ENCODE measurements at regions not wholly inside any gene's neighbourhood (a gene's known extent, or its start where the extent isn't known, plus 50 kb on each side); places are given as distances from the start of the nearest gene placed in this dataset.

- Mint-ChIP-seq H3K9me3 (ENCODE audit: insufficient read depth) (no peaks in the 10 kb centered on the region), H3K27ac (no peak overlapping the region), H3K4me3 (no peak overlapping the region), H3K27me3 (peaks cover 23% of the 10 kb centered on the region), H3K4me1 (no peaks in the 10 kb centered on the region)
- H3K79me2 ChIP-seq (ENCODE audit: control insufficient read depth, insufficient read depth, low read length): no peaks in the 10 kb centered on the region
- H3K4me2 ChIP-seq (replicated peaks; ENCODE audit: low read depth, low read length, poor library complexity, severe bottlenecking): no peak overlapping the region
- no peak overlapping the region for H3K27ac ChIP-seq (ENCODE audit: low read length in 2 of 2)
- no peaks in the 10 kb centered on the region for H4K20me1 ChIP-seq (ENCODE audit: control insufficient read depth, insufficient read depth, low read length, poor library complexity, severe bottlenecking)
- ChIA-PET CTCF (no interaction called here), POLR2A (no interaction called here)
- H3K9me3 ChIP-seq (ENCODE audit: control extremely low read depth in 1 of 3, control insufficient read depth in 2 of 3, insufficient read depth in 1 of 3, low read length in 2 of 3): no peaks in the 10 kb centered on the region
- H3K9ac ChIP-seq (ENCODE audit: low read length): no peak overlapping the region
- TF ChIP-seq EZH2 (IDR thresholded peaks at IDR 0.05; ENCODE audit: borderline replicate concordance, insufficient read depth, low read depth, low read length, poor library complexity, severe bottlenecking): no peak
- no peak for TF ChIP-seq CTCF (IDR thresholded peaks at IDR 0.05)
- H3K4me1 ChIP-seq (ENCODE audit: control insufficient read depth in 2 of 2, insufficient read depth in 2 of 2, low read length in 2 of 2): no peaks in the 10 kb centered on the region
- no peak overlapping the region for H3K4me3 ChIP-seq (ENCODE audit: control extremely low read depth in 1 of 5, extremely low read depth in 1 of 5, insufficient read depth in 1 of 5, low read depth in 2 of 5, low read length in 4 of 5)
- H2AFZ ChIP-seq (ENCODE audit: insufficient read depth, low read depth, low read length, poor library complexity, severe bottlenecking): no peak overlapping the region
- intact Hi-C loops (cut with micrococcal nuclease): no loop called here
- ATAC-seq (ENCODE audit: low read depth) (no peak), DNase-seq (no peak)
- H3K36me3 ChIP-seq (replicated peaks in 1 of 2; ENCODE audit: control extremely low read depth in 1 of 2, control insufficient read depth in 1 of 2, extremely low read depth in 1 of 2, insufficient read depth in 2 of 2, low read length in 1 of 2): no peaks in the 10 kb centered on the region
- peaks cover 0 to 4% (median 0%) of the 10 kb centered on the region in 4 experiments for H3K27me3 ChIP-seq (replicated peaks in 1 of 4; ENCODE audit: control extremely low read depth in 1 of 4, control insufficient read depth in 3 of 4, insufficient read depth in 4 of 4, low read length in 3 of 4)
Observed at GRCh38 chr2:172220121-172220520, 117.4 kb upstream of the DLX2 start.

- WGBS (ENCODE audit: insufficient coverage): no CpG with 5 or more reads among the region's 5 CpGs
- Mint-ChIP-seq H3K27me3 (peaks cover 30% of the 10 kb centered on the region), H3K27ac (no peak overlapping the region), H3K4me1 (no peaks in the 10 kb centered on the region), H3K9me3 (ENCODE audit: insufficient read depth) (no peaks in the 10 kb centered on the region), H3K4me3 (no peak overlapping the region)
- Histone ChIP-seq H3K27ac (ENCODE audit: low read length in 2 of 2) (no peak overlapping the region), H3K36me3 (replicated peaks in 1 of 2; ENCODE audit: control extremely low read depth in 1 of 2, control insufficient read depth in 1 of 2, extremely low read depth in 1 of 2, insufficient read depth in 2 of 2, low read length in 1 of 2) (no peaks in the 10 kb centered on the region), H3K9ac (ENCODE audit: low read length) (no peak overlapping the region), H3K27me3 (replicated peaks in 1 of 4; ENCODE audit: control extremely low read depth in 1 of 4, control insufficient read depth in 3 of 4, insufficient read depth in 4 of 4, low read length in 3 of 4) (peaks cover 0 to 4% (median 0%) of the 10 kb centered on the region in 4 experiments), H2AFZ (ENCODE audit: insufficient read depth, low read depth, low read length, poor library complexity, severe bottlenecking) (no peak overlapping the region), H3K9me3 (ENCODE audit: control extremely low read depth in 1 of 3, control insufficient read depth in 2 of 3, insufficient read depth in 1 of 3, low read length in 2 of 3) (no peaks in the 10 kb centered on the region), H3K4me1 (ENCODE audit: control insufficient read depth in 2 of 2, insufficient read depth in 2 of 2, low read length in 2 of 2) (no peaks in the 10 kb centered on the region), H3K79me2 (ENCODE audit: control insufficient read depth, insufficient read depth, low read length) (no peaks in the 10 kb centered on the region), H3K4me2 (replicated peaks; ENCODE audit: low read depth, low read length, poor library complexity, severe bottlenecking) (no peak overlapping the region), H4K20me1 (ENCODE audit: control insufficient read depth, insufficient read depth, low read length, poor library complexity, severe bottlenecking) (no peaks in the 10 kb centered on the region), H3K4me3 (ENCODE audit: control extremely low read depth in 1 of 5, extremely low read depth in 1 of 5, insufficient read depth in 1 of 5, low read depth in 2 of 5, low read length in 4 of 5) (no peak overlapping the region)
- CTCF ChIA-PET: no interaction called here
- intact Hi-C loops (cut with micrococcal nuclease): no loop called here
- DNase-seq: no peak
- no peak for ATAC-seq (ENCODE audit: low read depth)
- POLR2A ChIA-PET: no interaction called here
- TF ChIP-seq EZH2 (IDR thresholded peaks at IDR 0.05; ENCODE audit: borderline replicate concordance, insufficient read depth, low read depth, low read length, poor library complexity, severe bottlenecking): no peak
Observed at GRCh38 chr2:172223601-172224054, 120.9 kb upstream of the DLX2 start.
